ENCODE measurements at regions not wholly inside any gene's neighbourhood (a gene's known extent, or its start where the extent isn't known, plus 50 kb on each side); places are given as distances from the start of the nearest gene placed in this dataset.
A peak's percentile ranks its signal among the peaks of the same experiment; 100 is the strongest.

- Histone ChIP-seq H3K4me3 (no peak overlapping the region), H3K27me3 (no peaks in the 10 kb centered on the region), H3K27ac (no peak overlapping the region), H3K4me1 (no peaks in the 10 kb centered on the region), H3K36me3 (no peaks in the 10 kb centered on the region), H3K9me3 (no peaks in the 10 kb centered on the region)
- no peak for TF ChIP-seq CTCF (IDR thresholded peaks at IDR 0.05)
- no peak for TF ChIP-seq POLR2A (IDR thresholded peaks at IDR 0.05)
- no peak for DNase-seq
- intact Hi-C loops (cut with DNase I; ENCODE audit: low total_unique reads): no loop called here
Measured at GRCh38 chr13:106390367-106390766, 145.1 kb downstream of the EFNB2 start.

- H3K36me3 ChIP-seq: no peaks in the 10 kb centered on the region
- no peak for DNase-seq
- no peak for TF ChIP-seq POLR2A (IDR thresholded peaks at IDR 0.05)
- no peak for TF ChIP-seq CTCF (IDR thresholded peaks at IDR 0.05)
- no peak overlapping the region for H3K4me3 ChIP-seq
- H3K27ac ChIP-seq: peak overlapping the region; percentile 40 to 65
- H3K4me1 ChIP-seq: no peaks in the 10 kb centered on the region
- H3K9me3 ChIP-seq: no peaks in the 10 kb centered on the region
- intact Hi-C loops (cut with DNase I; ENCODE audit: low total_unique reads): no loop called here
- no peaks in the 10 kb centered on the region for H3K27me3 ChIP-seq
Measured at GRCh38 chr13:106385654-106386053, 149.8 kb downstream of the EFNB2 start.

- Histone ChIP-seq H3K4me1 (no peaks in the 10 kb centered on the region), H3K27me3 (no peaks in the 10 kb centered on the region), H3K36me3 (no peaks in the 10 kb centered on the region), H3K27ac (no peak overlapping the region), H3K4me3 (no peak overlapping the region), H3K9me3 (no peaks in the 10 kb centered on the region)
- TF ChIP-seq POLR2A (IDR thresholded peaks at IDR 0.05) (no peak), CTCF (IDR thresholded peaks at IDR 0.05) (no peak)
- intact Hi-C loops (cut with DNase I; ENCODE audit: low total_unique reads): no loop called here
- DNase-seq: no peak
Measured at GRCh38 chr13:106384516-106384915, 150.9 kb downstream of the EFNB2 start.

- no peak for DNase-seq
- H3K4me3 ChIP-seq: no peak overlapping the region
- no peaks in the 10 kb centered on the region for H3K4me1 ChIP-seq
- TF ChIP-seq POLR2A (IDR thresholded peaks at IDR 0.05) (no peak), CTCF (IDR thresholded peaks at IDR 0.05) (no peak)
- no peaks in the 10 kb centered on the region for H3K9me3 ChIP-seq
- no peaks in the 10 kb centered on the region for H3K27me3 ChIP-seq
- H3K27ac ChIP-seq: no peak overlapping the region
- intact Hi-C loops (cut with DNase I; ENCODE audit: low total_unique reads): no loop called here
- H3K36me3 ChIP-seq: no peaks in the 10 kb centered on the region
Measured at GRCh38 chr13:106383791-106384190, 151.7 kb downstream of the EFNB2 start.

- Histone ChIP-seq H3K36me3 (no peaks in the 10 kb centered on the region), H3K4me3 (no peak overlapping the region), H3K9me3 (no peaks in the 10 kb centered on the region), H3K4me1 (no peaks in the 10 kb centered on the region), H3K27ac (no peak overlapping the region), H3K27me3 (no peaks in the 10 kb centered on the region)
- DNase-seq: no peak
- TF ChIP-seq CTCF (IDR thresholded peaks at IDR 0.05) (no peak), POLR2A (IDR thresholded peaks at IDR 0.05) (no peak)
- intact Hi-C loops (cut with DNase I; ENCODE audit: low total_unique reads): no loop called here
Measured at GRCh38 chr13:106382534-106382933, 152.9 kb downstream of the EFNB2 start.
